ENCODE measurements at regions not wholly inside any gene's neighbourhood (a gene's known extent, or its start where the extent isn't known, plus 50 kb on each side); places are given as distances from the start of the nearest gene placed in this dataset.

DNA sequence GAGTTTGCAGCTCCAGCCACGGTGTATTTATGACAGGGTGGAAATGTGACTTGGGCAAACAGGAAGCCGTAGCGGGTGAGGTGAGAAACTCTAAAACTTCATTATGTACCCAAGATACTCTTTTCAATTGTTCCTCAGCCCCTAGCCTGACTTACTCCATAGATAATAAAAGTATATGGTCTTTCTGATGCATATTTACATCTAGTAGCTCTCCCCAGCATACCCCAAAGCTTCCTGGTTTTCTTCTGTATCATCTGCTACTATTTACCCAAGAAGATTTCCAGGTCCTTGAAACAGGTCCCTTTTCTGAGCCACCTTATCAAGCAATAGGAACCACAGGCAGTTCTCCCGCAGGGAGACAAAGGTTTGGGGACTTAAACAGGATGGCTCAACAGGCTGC is 201.5 kb upstream of the ESRRG start:
- Histone ChIP-seq H3K36me3 (ENCODE audit: control insufficient read depth, insufficient read depth, low read length) (no peaks in the 10 kb centered on the region), H3K27me3 (ENCODE audit: control insufficient read depth, insufficient read depth, low read length) (no peaks in the 10 kb centered on the region), H2AFZ (ENCODE audit: low read length) (no peak overlapping the region), H3K4me1 (ENCODE audit: control insufficient read depth, extremely low read depth, insufficient read depth, low read length) (no peaks in the 10 kb centered on the region), H3K9me3 (ENCODE audit: control insufficient read depth, insufficient read depth, low read depth, low read length) (no peaks in the 10 kb centered on the region), H3K9ac (ENCODE audit: insufficient read depth, low read length) (no peak overlapping the region), H3K4me3 (replicated peaks in 1 of 4; ENCODE audit: control extremely low read depth in 1 of 4, insufficient read depth in 1 of 4, low read depth in 3 of 4, low read length in 4 of 4) (no peak overlapping the region), H3K4me2 (ENCODE audit: extremely low read depth, insufficient read depth, low read length) (no peak overlapping the region), H3K27ac (ENCODE audit: insufficient read depth, low read length) (no peak overlapping the region), H3K79me2 (ENCODE audit: control insufficient read depth, insufficient read depth, low read length) (no peaks in the 10 kb centered on the region), H4K20me1 (ENCODE audit: control insufficient read depth, extremely low read depth, insufficient read depth, low read length) (no peaks in the 10 kb centered on the region)
- TF ChIP-seq EZH2 (IDR thresholded peaks at IDR 0.05; ENCODE audit: low read length, missing control alignments) = no peak
- TF ChIP-seq, protein P1, sequence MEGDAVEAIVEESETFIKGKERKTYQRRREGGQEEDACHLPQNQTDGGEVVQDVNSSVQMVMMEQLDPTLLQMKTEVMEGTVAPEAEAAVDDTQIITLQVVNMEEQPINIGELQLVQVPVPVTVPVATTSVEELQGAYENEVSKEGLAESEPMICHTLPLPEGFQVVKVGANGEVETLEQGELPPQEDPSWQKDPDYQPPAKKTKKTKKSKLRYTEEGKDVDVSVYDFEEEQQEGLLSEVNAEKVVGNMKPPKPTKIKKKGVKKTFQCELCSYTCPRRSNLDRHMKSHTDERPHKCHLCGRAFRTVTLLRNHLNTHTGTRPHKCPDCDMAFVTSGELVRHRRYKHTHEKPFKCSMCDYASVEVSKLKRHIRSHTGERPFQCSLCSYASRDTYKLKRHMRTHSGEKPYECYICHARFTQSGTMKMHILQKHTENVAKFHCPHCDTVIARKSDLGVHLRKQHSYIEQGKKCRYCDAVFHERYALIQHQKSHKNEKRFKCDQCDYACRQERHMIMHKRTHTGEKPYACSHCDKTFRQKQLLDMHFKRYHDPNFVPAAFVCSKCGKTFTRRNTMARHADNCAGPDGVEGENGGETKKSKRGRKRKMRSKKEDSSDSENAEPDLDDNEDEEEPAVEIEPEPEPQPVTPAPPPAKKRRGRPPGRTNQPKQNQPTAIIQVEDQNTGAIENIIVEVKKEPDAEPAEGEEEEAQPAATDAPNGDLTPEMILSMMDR (conservative IDR thresholded peaks at IDR 0.05 in 1 of 2, IDR thresholded peaks at IDR 0.05 in 1 of 2; ENCODE audit: low read depth in 1 of 2, low read length in 2 of 2) = no peak
- no peak for DNase-seq (ENCODE audit: low read depth in 2 of 2)

DNA sequence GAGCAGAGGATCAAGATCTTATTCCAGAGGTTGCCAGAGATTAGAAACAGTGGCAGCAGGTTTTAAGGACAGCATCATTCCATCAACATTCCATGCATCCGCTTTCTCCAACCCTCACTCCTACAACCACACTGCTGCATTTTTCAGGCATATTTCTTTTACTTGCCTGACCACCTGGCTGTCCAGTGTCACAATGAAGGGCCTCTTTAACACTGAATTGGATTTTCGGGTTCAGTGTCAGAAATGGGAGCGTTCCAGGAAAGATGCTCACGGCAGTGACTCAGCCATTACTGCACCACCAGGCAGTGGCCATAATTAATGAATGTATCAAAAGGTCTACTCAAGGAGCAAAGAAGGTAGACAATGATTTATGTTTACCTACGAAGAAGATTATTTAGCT is 200.4 kb upstream of the ESRRG start:
- Histone ChIP-seq H3K36me3 (ENCODE audit: control insufficient read depth, insufficient read depth, low read length) (no peaks in the 10 kb centered on the region), H3K27me3 (ENCODE audit: control insufficient read depth, insufficient read depth, low read length) (no peaks in the 10 kb centered on the region), H3K27ac (ENCODE audit: insufficient read depth, low read length) (no peak overlapping the region), H3K4me2 (ENCODE audit: extremely low read depth, insufficient read depth, low read length) (no peak overlapping the region), H2AFZ (ENCODE audit: low read length) (no peak overlapping the region), H3K4me1 (ENCODE audit: control insufficient read depth, extremely low read depth, insufficient read depth, low read length) (no peaks in the 10 kb centered on the region), H3K9me3 (ENCODE audit: control insufficient read depth, insufficient read depth, low read depth, low read length) (no peaks in the 10 kb centered on the region), H3K79me2 (ENCODE audit: control insufficient read depth, insufficient read depth, low read length) (no peaks in the 10 kb centered on the region), H4K20me1 (ENCODE audit: control insufficient read depth, extremely low read depth, insufficient read depth, low read length) (no peaks in the 10 kb centered on the region), H3K4me3 (replicated peaks in 1 of 4; ENCODE audit: control extremely low read depth in 1 of 4, insufficient read depth in 1 of 4, low read depth in 3 of 4, low read length in 4 of 4) (no peak overlapping the region), H3K9ac (ENCODE audit: insufficient read depth, low read length) (no peak overlapping the region)
- TF ChIP-seq EZH2 (IDR thresholded peaks at IDR 0.05; ENCODE audit: low read length, missing control alignments) = no peak
- TF ChIP-seq, protein P1 (conservative IDR thresholded peaks at IDR 0.05 in 1 of 2, IDR thresholded peaks at IDR 0.05 in 1 of 2; ENCODE audit: low read depth in 1 of 2, low read length in 2 of 2) = no peak
- peak in 1 of 2 donors; percentile 75 for DNase-seq (ENCODE audit: low read depth in 2 of 2)

DNA sequence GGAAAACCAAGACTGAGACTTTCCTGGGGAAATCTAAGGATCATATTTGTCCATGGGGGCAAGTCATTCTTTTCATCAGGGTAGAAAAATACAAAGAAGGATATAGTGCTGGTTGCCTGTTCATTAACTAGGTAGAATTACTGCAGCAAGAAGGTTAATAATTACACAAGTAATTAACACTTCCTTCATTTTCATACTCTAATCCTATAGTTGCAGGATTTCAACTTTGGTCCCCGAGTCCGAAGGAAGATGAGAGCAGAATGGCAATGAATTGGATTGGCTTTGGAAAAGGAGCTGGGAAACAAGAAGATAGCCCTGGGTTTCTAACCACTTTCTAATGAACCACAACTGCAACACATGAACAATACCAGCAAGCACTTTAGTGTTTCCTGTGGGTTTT is 199.2 kb upstream of the ESRRG start:
- no peak for DNase-seq (ENCODE audit: low read depth in 2 of 2)
- no peaks in the 10 kb centered on the region for H3K4me1 ChIP-seq (ENCODE audit: control insufficient read depth, extremely low read depth, insufficient read depth, low read length)
- TF ChIP-seq EZH2 (IDR thresholded peaks at IDR 0.05; ENCODE audit: low read length, missing control alignments) = no peak
- TF ChIP-seq, protein P1 (conservative IDR thresholded peaks at IDR 0.05 in 1 of 2, IDR thresholded peaks at IDR 0.05 in 1 of 2; ENCODE audit: low read depth in 1 of 2, low read length in 2 of 2) = no peak

More for the DNA sequence above, 199.2 kb upstream of the ESRRG start:
- Histone ChIP-seq H2AFZ (ENCODE audit: low read length) (no peak overlapping the region), H3K4me3 (replicated peaks in 1 of 4; ENCODE audit: control extremely low read depth in 1 of 4, insufficient read depth in 1 of 4, low read depth in 3 of 4, low read length in 4 of 4) (no peak overlapping the region), H3K36me3 (ENCODE audit: control insufficient read depth, insufficient read depth, low read length) (no peaks in the 10 kb centered on the region), H3K9ac (ENCODE audit: insufficient read depth, low read length) (no peak overlapping the region), H3K27me3 (ENCODE audit: control insufficient read depth, insufficient read depth, low read length) (no peaks in the 10 kb centered on the region), H3K4me2 (ENCODE audit: extremely low read depth, insufficient read depth, low read length) (no peak overlapping the region), H3K9me3 (ENCODE audit: control insufficient read depth, insufficient read depth, low read depth, low read length) (no peaks in the 10 kb centered on the region), H4K20me1 (ENCODE audit: control insufficient read depth, extremely low read depth, insufficient read depth, low read length) (no peaks in the 10 kb centered on the region), H3K79me2 (ENCODE audit: control insufficient read depth, insufficient read depth, low read length) (no peaks in the 10 kb centered on the region), H3K27ac (ENCODE audit: insufficient read depth, low read length) (no peak overlapping the region)

Measured in fibroblast of lung (primary cell).